Neutrophil (primary cell): ENCODE measurements at regions not wholly inside any gene's neighbourhood (a gene's known extent, or its start where the extent isn't known, plus 50 kb on each side); places are given as distances from the start of the nearest gene placed in this dataset.

ENCODE experiments used
- H3K27ac ChIP-seq: fragments of 200-600 bp; sonication (generic); 2 replicates; pipeline ENCODE4 v1.5.1; 2016; ENCODE audit warnings: mild to moderate bottlenecking, moderate library complexity
- H3K27me3 ChIP-seq: fragments of 200-600 bp; sonication (generic); 2 replicates; pipeline ENCODE4 v1.6.0; 2016; ENCODE audit warnings: mild to moderate bottlenecking
- H3K36me3 ChIP-seq: fragments of 200-600 bp; sonication (generic); 2 replicates; pipeline ENCODE4 v1.5.1; 2017
- H3K4me1 ChIP-seq, 2 experiments: fragments of 200-600 bp in 1 of 2; sonication (generic) in 1 of 2; 1 replicate in 1 of 2; 2 replicates in 1 of 2; pipeline versions ENCODE4 v1.5.1 to v1.6.1; 2013 to 2016; ENCODE audit warnings: low read depth in 1 of 2, low read length in 1 of 2, mild to moderate bottlenecking in 1 of 2, moderate library complexity in 1 of 2; ENCODE audit not compliant: control insufficient read depth in 1 of 2, insufficient read depth in 1 of 2
- H3K4me3 ChIP-seq, 2 experiments: fragments of 200-600 bp in 1 of 2; sonication (generic) in 1 of 2; 1 replicate in 1 of 2; 2 replicates in 1 of 2; pipeline ENCODE4 v1.5.1; 2013 to 2016; ENCODE audit warnings: low read depth in 1 of 2, low read length in 1 of 2, mild to moderate bottlenecking in 1 of 2, moderate library complexity in 1 of 2
- H3K9me3 ChIP-seq: fragments of 200-600 bp; sonication (generic); 2 replicates; pipeline ENCODE4 v1.5.1; 2016
- TF ChIP-seq, protein P1 (sequence below): fragments of 200-600 bp; sonication (generic); IDR thresholded peaks from 2 replicates; pipeline ENCODE4 v1.5.1; 2016; ENCODE audit warnings: antibody characterized with exemption

DNA sequence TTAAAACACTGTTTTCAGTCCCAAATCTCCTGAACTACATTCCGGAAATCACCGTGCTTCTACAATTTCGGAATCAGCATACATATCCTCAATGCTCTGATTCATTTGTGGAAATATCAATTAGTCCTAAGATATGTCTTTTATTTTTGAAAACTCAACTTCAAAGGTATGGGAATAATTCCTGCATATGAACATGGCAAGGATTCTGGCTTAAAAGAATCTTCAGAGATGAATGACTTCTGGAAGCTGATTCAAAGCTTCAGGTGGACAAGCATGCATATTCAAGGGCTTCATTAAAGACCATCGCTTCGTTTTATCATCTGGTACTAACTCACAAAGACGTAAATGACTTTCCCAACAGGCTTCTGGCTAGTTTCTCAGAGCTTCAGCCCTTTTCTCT, 246.0 kb upstream of the LRRN1 start:
- Histone ChIP-seq H3K27me3 (no peaks in the 10 kb centered on the region), H3K4me1 (no peaks in the 10 kb centered on the region), H3K4me3 (no peak overlapping the region), H3K27ac (no peak overlapping the region), H3K36me3 (no peaks in the 10 kb centered on the region), H3K9me3 (no peaks in the 10 kb centered on the region)
- TF ChIP-seq, protein P1, sequence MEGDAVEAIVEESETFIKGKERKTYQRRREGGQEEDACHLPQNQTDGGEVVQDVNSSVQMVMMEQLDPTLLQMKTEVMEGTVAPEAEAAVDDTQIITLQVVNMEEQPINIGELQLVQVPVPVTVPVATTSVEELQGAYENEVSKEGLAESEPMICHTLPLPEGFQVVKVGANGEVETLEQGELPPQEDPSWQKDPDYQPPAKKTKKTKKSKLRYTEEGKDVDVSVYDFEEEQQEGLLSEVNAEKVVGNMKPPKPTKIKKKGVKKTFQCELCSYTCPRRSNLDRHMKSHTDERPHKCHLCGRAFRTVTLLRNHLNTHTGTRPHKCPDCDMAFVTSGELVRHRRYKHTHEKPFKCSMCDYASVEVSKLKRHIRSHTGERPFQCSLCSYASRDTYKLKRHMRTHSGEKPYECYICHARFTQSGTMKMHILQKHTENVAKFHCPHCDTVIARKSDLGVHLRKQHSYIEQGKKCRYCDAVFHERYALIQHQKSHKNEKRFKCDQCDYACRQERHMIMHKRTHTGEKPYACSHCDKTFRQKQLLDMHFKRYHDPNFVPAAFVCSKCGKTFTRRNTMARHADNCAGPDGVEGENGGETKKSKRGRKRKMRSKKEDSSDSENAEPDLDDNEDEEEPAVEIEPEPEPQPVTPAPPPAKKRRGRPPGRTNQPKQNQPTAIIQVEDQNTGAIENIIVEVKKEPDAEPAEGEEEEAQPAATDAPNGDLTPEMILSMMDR: no peak

DNA sequence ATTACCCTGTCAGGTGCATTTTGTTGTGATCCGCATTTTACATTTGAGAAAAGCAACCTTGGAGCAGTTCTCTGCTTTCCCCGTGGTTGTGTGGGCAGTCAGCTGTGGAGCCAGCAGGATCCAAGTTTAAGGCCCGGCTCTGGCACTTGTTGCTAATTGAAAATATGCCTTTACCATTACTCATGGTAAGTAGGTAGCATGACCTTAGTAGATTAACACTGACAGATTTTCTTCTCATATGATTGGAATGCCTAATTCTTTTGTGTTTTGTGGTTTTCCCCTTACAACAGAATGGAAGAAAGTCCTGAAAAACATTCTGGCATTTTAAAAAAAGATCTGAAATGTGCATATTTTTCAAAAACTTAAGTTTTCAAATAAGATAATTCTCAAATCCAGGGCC, 246.5 kb upstream of the LRRN1 start:
- Histone ChIP-seq H3K4me1 (no peaks in the 10 kb centered on the region), H3K9me3 (no peaks in the 10 kb centered on the region), H3K4me3 (no peak overlapping the region), H3K27me3 (no peaks in the 10 kb centered on the region), H3K27ac (no peak overlapping the region), H3K36me3 (no peaks in the 10 kb centered on the region)
- TF ChIP-seq, protein P1: no peak

DNA sequence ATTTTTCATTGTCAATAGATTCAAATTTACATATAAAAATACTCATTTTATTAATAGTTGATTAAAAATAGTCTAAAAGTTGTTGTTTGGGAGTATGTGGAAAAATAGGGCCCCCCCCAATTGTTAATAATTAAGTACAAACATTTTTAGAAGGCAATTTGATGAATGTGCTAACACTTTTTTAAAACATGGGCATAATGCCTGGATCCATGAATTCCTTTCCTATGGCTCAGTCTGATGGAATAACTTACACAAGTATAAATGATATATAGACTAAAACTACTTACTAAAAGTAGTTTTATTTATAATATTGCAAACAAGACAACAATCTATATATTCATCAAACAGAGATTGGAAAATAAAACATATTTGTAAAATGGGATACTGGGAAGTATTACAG, 247.2 kb upstream of the LRRN1 start:
- H3K4me1 ChIP-seq: no peaks in the 10 kb centered on the region
- TF ChIP-seq, protein P1: no peak
- H3K27me3 ChIP-seq: no peaks in the 10 kb centered on the region
- H3K4me3 ChIP-seq: no peak overlapping the region
- H3K9me3 ChIP-seq: no peaks in the 10 kb centered on the region
- H3K36me3 ChIP-seq: no peaks in the 10 kb centered on the region
- H3K27ac ChIP-seq: no peak overlapping the region

DNA sequence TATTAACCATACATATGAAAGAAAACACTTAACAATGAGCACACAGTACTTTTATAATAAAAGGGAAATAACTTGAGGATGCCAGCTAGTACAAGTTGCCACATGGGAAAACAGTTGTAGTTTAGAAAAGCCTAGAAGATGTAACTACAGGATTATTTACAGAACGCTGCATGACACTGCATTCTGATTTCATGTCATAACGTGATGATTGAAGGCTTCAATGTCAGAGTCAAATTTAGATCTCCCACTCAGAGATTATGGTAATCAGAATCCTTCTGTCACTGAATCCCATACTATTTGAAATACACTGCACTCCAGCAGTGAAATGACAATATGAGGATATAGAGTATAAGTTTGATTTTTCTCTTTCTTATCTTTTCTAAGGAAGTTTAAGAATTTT, 253.9 kb upstream of the LRRN1 start:
- H3K9me3 ChIP-seq: no peaks in the 10 kb centered on the region
- H3K4me3 ChIP-seq: no peak overlapping the region
- no peaks in the 10 kb centered on the region for H3K36me3 ChIP-seq
- TF ChIP-seq, protein P1: no peak
- H3K27me3 ChIP-seq: no peaks in the 10 kb centered on the region
- no peak overlapping the region for H3K27ac ChIP-seq
- no peaks in the 10 kb centered on the region for H3K4me1 ChIP-seq

DNA sequence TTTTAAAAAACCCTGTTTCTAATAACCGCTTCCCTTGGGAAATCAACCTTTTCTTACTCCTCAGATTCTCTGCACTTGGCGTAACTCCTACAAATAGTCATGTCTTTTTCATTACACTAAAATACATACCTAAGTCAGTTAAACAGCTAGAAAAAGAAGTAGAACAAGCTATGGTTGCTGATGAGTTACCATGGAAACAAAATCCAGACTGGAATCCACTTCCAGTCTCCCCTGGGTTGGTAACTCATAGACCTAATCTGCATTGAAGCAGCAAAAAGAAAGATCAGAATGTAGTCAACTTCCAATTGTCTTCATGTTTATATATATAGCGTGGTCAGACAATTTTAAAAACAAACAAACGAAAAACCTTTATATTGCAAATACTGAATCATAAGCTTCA, 260.8 kb upstream of the LRRN1 start:
- Histone ChIP-seq H3K4me1 (no peaks in the 10 kb centered on the region), H3K9me3 (no peaks in the 10 kb centered on the region), H3K36me3 (no peaks in the 10 kb centered on the region), H3K27me3 (no peaks in the 10 kb centered on the region), H3K27ac (no peak overlapping the region), H3K4me3 (no peak overlapping the region)
- TF ChIP-seq, protein P1: no peak

DNA sequence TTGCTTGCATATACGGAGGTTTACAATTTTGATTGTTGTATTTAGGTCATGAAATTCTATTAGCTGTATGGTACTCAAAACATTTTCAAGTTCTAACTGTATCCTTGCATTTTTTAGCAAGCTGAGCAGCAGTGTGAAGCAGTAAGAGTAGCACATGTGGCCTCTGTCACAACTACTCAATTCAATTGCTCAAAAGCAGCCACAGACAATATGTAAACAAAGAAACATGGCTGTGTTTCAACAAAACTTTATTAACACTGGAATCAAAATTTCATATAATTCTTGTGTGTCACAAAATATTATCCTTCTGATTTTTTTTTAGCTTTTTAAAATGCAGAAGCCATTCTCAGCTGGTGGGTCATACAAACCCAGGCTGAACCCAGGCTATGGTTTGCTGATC, 266.7 kb upstream of the LRRN1 start:
- Histone ChIP-seq H3K27ac (no peak overlapping the region), H3K36me3 (no peaks in the 10 kb centered on the region), H3K4me3 (no peak overlapping the region), H3K4me1 (no peaks in the 10 kb centered on the region), H3K27me3 (no peaks in the 10 kb centered on the region), H3K9me3 (no peaks in the 10 kb centered on the region)
- TF ChIP-seq, protein P1: no peak
